H9 (cell line): ENCODE measurements at regions not wholly inside any gene's neighbourhood (a gene's known extent, or its start where the extent isn't known, plus 50 kb on each side); places are given as distances from the start of the nearest gene placed in this dataset.

Source experiments
- DNase-seq: peaks from one replicate; pipeline ENCODE4 v3.0.0-alpha.2; 2017
- H2AFZ ChIP-seq: one replicate; pipeline ENCODE4 v1.6.1; 2013; ENCODE audit warnings: mild to moderate bottlenecking, low read length, control low read depth, moderate library complexity
- H2AK5ac ChIP-seq: 2 replicates; pipeline ENCODE4 v1.6.1; 2013; ENCODE audit warnings: low read length, control low read depth, mixed read lengths; ENCODE audit not compliant: insufficient read length
- H2BK120ac ChIP-seq: one replicate; pipeline ENCODE4 v1.6.1; 2013; ENCODE audit warnings: low read depth, mild to moderate bottlenecking, low read length, control low read depth, inconsistent platforms; ENCODE audit not compliant: poor library complexity, severe bottlenecking
- H2BK12ac ChIP-seq: 2 replicates; pipeline ENCODE4 v1.6.1; 2013; ENCODE audit warnings: low read length, control low read depth, mixed read lengths, low read depth; ENCODE audit not compliant: insufficient read length
- H2BK15ac ChIP-seq: 2 replicates; pipeline ENCODE4 v1.6.1; 2013; ENCODE audit warnings: low read depth, low read length, control low read depth
- H2BK20ac ChIP-seq: one replicate; pipeline ENCODE4 v1.6.1; 2013; ENCODE audit warnings: low read depth, mild to moderate bottlenecking, low read length, control low read depth, inconsistent platforms; ENCODE audit not compliant: poor library complexity, severe bottlenecking
- H2BK5ac ChIP-seq: 2 replicates; pipeline ENCODE4 v1.6.1; 2013; ENCODE audit warnings: low read length, control low read depth, mixed read lengths; ENCODE audit not compliant: insufficient read length
- H3K14ac ChIP-seq: 2 replicates; pipeline ENCODE4 v1.6.1; 2013; ENCODE audit warnings: low read length, control low read depth; ENCODE audit not compliant: insufficient read depth
- H3K18ac ChIP-seq: 2 replicates; pipeline ENCODE4 v1.6.1; 2013; ENCODE audit warnings: low read depth, mild to moderate bottlenecking, mixed read lengths, low read length, control low read depth; ENCODE audit not compliant: insufficient read length
- H3K23ac ChIP-seq: 2 replicates; pipeline ENCODE4 v1.6.1; 2013; ENCODE audit warnings: low read length, control low read depth, mixed read lengths, low read depth; ENCODE audit not compliant: insufficient read length
- H3K23me2 ChIP-seq: 2 replicates; pipeline ENCODE4 v1.6.1; 2013; ENCODE audit warnings: low read depth, mild to moderate bottlenecking, mixed read lengths, low read length, control low read depth; ENCODE audit not compliant: insufficient read length, poor library complexity, severe bottlenecking
- H3K27ac ChIP-seq: 2 replicates; pipeline ENCODE4 v1.5.1; 2013; ENCODE audit warnings: low read length, control low read depth, mixed read lengths, low read depth; ENCODE audit not compliant: insufficient read length
- H3K27me3 ChIP-seq: 2 replicates; pipeline ENCODE4 v1.6.1; 2013; ENCODE audit warnings: low read length, control low read depth, inconsistent platforms; ENCODE audit not compliant: insufficient read depth
- H3K4ac ChIP-seq: 2 replicates; pipeline ENCODE4 v1.6.1; 2013; ENCODE audit warnings: low read depth, mild to moderate bottlenecking, control low read depth, inconsistent platforms, low read length, moderate library complexity
- H3K4me1 ChIP-seq: 2 replicates; pipeline ENCODE4 v1.6.1; 2013; ENCODE audit warnings: low read length, control low read depth, inconsistent platforms; ENCODE audit not compliant: insufficient read depth
- H3K4me2 ChIP-seq: 2 replicates; pipeline ENCODE4 v1.6.1; 2013; ENCODE audit warnings: low read length, control low read depth, mixed read lengths; ENCODE audit not compliant: insufficient read length, insufficient read depth
- H3K56ac ChIP-seq: 2 replicates; pipeline ENCODE4 v1.6.1; 2013; ENCODE audit warnings: low read depth, mild to moderate bottlenecking, mixed read lengths, low read length, control low read depth; ENCODE audit not compliant: insufficient read length
- H3K79me1 ChIP-seq: 2 replicates; pipeline ENCODE4 v1.6.1; 2013; ENCODE audit warnings: low read depth, mild to moderate bottlenecking, moderate library complexity, low read length, control low read depth, inconsistent platforms; ENCODE audit not compliant: insufficient read depth, poor library complexity, severe bottlenecking
- H3K79me2 ChIP-seq: 2 replicates; pipeline ENCODE4 v1.6.1; 2013; ENCODE audit warnings: low read length, control low read depth, inconsistent platforms; ENCODE audit not compliant: insufficient read depth
- H3K9ac ChIP-seq: 2 replicates; pipeline ENCODE4 v1.6.1; 2013; ENCODE audit warnings: low read length, control low read depth, mixed read lengths; ENCODE audit not compliant: insufficient read length; ENCODE audit errors: extremely low read depth
- H3K9me3 ChIP-seq: one replicate; pipeline ENCODE4 v1.6.1; 2013; ENCODE audit warnings: low read depth, low read length, inconsistent platforms; ENCODE audit not compliant: control insufficient read depth
- H3T11ph ChIP-seq: one replicate; pipeline ENCODE4 v1.6.1; 2013; ENCODE audit warnings: mild to moderate bottlenecking, low read length, control low read depth, inconsistent platforms
- H4K20me1 ChIP-seq: one replicate; pipeline ENCODE4 v1.6.1; 2013; ENCODE audit not compliant: control insufficient read depth, insufficient read length, insufficient read depth
- H4K5ac ChIP-seq: 2 replicates; pipeline ENCODE4 v1.6.1; 2013; ENCODE audit warnings: low read depth, mild to moderate bottlenecking, mixed read lengths, low read length, control low read depth; ENCODE audit not compliant: insufficient read length
- H4K8ac ChIP-seq: replicated peaks from 2 replicates; pipeline ENCODE4 v1.6.1; 2013; ENCODE audit warnings: low read length, control low read depth, mixed read lengths, low read depth; ENCODE audit not compliant: insufficient read length
- H4K91ac ChIP-seq: 2 replicates; pipeline ENCODE4 v1.6.1; 2013; ENCODE audit warnings: low read depth, mild to moderate bottlenecking, moderate library complexity, mixed read lengths, low read length, control low read depth; ENCODE audit not compliant: insufficient read length
- H3K27ac Mint-ChIP-seq, 3 experiments: 2 replicates in 2 of 3; 3 replicates in 1 of 3; pipeline ENCODE4 v1.8.0; 2020 to 2021; ENCODE audit warnings: mixed read lengths in 3 of 3, mild to moderate bottlenecking in 1 of 3, moderate library complexity in 1 of 3
- H3K27me3 Mint-ChIP-seq: 2 replicates; pipeline ENCODE4 v1.8.0; 2021; ENCODE audit warnings: low read depth, mild to moderate bottlenecking, moderate library complexity, mixed read lengths
- H3K36me3 Mint-ChIP-seq, 3 experiments: 2 replicates in 2 of 3; 3 replicates in 1 of 3; pipeline ENCODE4 v1.8.0; 2020 to 2021; ENCODE audit warnings: low read depth in 3 of 3, mixed read lengths in 3 of 3; ENCODE audit not compliant: insufficient read depth in 1 of 3
- H3K4me1 Mint-ChIP-seq, 2 experiments: 2 replicates each; pipeline ENCODE4 v1.8.0; 2020; ENCODE audit warnings: mixed read lengths in 2 of 2
- H3K4me3 Mint-ChIP-seq, 2 experiments: 2 replicates in 1 of 2; 3 replicates in 1 of 2; pipeline ENCODE4 v1.8.0; 2020 to 2021; ENCODE audit warnings: mild to moderate bottlenecking in 2 of 2, mixed read lengths in 2 of 2, moderate library complexity in 1 of 2
- H3K9me3 Mint-ChIP-seq, 2 experiments: 2 replicates in 1 of 2; 3 replicates in 1 of 2; pipeline ENCODE4 v1.8.0; 2020; ENCODE audit warnings: mild to moderate bottlenecking in 2 of 2, mixed read lengths in 2 of 2, moderate library complexity in 1 of 2
- WGBS: extraction: QIAGEN DNeasy Blood & Tissue Kit; methylation state at CpG from one replicate; pipeline ENCODE4 v1.1.7; 2013; ENCODE audit warnings: missing lambda C conversion rate, low lambda C conversion rate, mixed read lengths; ENCODE audit not compliant: insufficient read length; ENCODE audit errors: extremely low coverage; 5-methylcytosine and 5-hydroxymethylcytosine counted together
- TF ChIP-seq, protein P1 (sequence below): fragments of 200-600 bp; sonication (generic); conservative IDR thresholded peaks from 3 replicates; pipeline ENCODE4 v1.8.0; 2021; ENCODE audit warnings: antibody characterized with exemption, mild to moderate bottlenecking

DNA sequence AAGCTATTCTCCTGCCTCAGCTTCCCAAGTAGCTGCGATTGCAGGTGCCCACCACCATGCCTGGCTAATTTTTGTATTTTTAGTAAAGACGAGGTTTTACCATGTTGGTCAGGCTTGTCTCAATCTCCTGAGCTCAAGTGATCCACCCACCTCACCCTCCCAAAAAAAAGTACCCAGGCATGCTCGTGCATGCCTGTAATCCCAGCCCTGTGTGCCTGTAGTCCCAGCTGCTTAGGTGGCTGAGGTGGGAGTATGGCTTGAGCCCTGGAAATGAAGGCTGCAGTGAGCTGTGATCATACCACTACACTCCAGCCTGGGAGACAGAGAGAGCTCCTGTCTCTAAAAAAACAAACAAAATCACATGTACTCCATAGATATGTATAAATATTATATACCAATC is 176.5 kb downstream of the SOX2 start:
- Histone ChIP-seq H4K20me1 (no peaks in the 10 kb centered on the region), H2AFZ (no peak overlapping the region), H3K27me3 (no peaks in the 10 kb centered on the region), H2AK5ac (no peak overlapping the region), H4K5ac (no peak overlapping the region), H2BK5ac (no peak overlapping the region), H3T11ph (no peak overlapping the region), H3K23me2 (no peaks in the 10 kb centered on the region), H3K23ac (no peak overlapping the region), H2BK20ac (no peak overlapping the region), H3K4ac (no peak overlapping the region), H3K9ac (no peak overlapping the region), H3K56ac (no peak overlapping the region), H3K14ac (no peak overlapping the region), H2BK15ac (no peak overlapping the region), H4K91ac (no peak overlapping the region), H2BK12ac (no peak overlapping the region), H4K8ac (no peak overlapping the region), H3K79me2 (no peaks in the 10 kb centered on the region), H3K4me1 (peaks cover 10% of the 10 kb centered on the region), H3K18ac (no peak overlapping the region), H3K27ac (no peak overlapping the region), H3K9me3 (no peaks in the 10 kb centered on the region), H3K79me1 (no peaks in the 10 kb centered on the region), H2BK120ac (no peak overlapping the region), H3K4me2 (no peak overlapping the region)
- no peaks in the 10 kb centered on the region; a peak in 1 of 7 replicates for H3K36me3 Mint-ChIP-seq
- no peak overlapping the region for H3K4me3 Mint-ChIP-seq
- peaks cover 24 to 26% of the 10 kb centered on the region in 2 experiments for H3K4me1 Mint-ChIP-seq
- H3K9me3 Mint-ChIP-seq: no peaks in the 10 kb centered on the region
- TF ChIP-seq, protein P1, sequence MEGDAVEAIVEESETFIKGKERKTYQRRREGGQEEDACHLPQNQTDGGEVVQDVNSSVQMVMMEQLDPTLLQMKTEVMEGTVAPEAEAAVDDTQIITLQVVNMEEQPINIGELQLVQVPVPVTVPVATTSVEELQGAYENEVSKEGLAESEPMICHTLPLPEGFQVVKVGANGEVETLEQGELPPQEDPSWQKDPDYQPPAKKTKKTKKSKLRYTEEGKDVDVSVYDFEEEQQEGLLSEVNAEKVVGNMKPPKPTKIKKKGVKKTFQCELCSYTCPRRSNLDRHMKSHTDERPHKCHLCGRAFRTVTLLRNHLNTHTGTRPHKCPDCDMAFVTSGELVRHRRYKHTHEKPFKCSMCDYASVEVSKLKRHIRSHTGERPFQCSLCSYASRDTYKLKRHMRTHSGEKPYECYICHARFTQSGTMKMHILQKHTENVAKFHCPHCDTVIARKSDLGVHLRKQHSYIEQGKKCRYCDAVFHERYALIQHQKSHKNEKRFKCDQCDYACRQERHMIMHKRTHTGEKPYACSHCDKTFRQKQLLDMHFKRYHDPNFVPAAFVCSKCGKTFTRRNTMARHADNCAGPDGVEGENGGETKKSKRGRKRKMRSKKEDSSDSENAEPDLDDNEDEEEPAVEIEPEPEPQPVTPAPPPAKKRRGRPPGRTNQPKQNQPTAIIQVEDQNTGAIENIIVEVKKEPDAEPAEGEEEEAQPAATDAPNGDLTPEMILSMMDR: no peak
- H3K27me3 Mint-ChIP-seq: no peaks in the 10 kb centered on the region
- no peak overlapping the region for H3K27ac Mint-ChIP-seq
- no peak for DNase-seq
- WGBS: no CpG with 5 or more reads among the region's 3 CpGs
